HCT116 (cell line): ENCODE measurements at regions not wholly inside any gene's neighbourhood (a gene's known extent, or its start where the extent isn't known, plus 50 kb on each side); places are given as distances from the start of the nearest gene placed in this dataset.

ENCODE experiments used
- ATAC-seq: fragments of 200-7000 bp; cut with Tn5 transposase; 2 replicates; pipeline ENCODE4 v1.9.1; 2020; ENCODE audit warnings: mild to moderate bottlenecking, moderate library complexity
- BruUV-seq: library from RNA; stranded (reverse); fragments of 400-500 nt; replicated peaks from 2 replicates; lab custom pipeline; 2021; lab: Mats Ljungman, UMichigan
- CTCF ChIA-PET: fragments of 300-600 bp; sonication (Branson Sonifier 250); formaldehyde crosslinking; loops from one replicate; lab custom pipeline; 2021; ENCODE audit warnings: antibody characterized with exemption; lab: Charles Lee
- POLR2A ChIA-PET: fragments of 300-600, 350-600 bp; sonication (Branson Sonifier 250); formaldehyde crosslinking; loops from one replicate; lab custom pipeline; 2021; ENCODE audit warnings: antibody characterized with exemption; lab: Charles Lee
- RAD21 ChIA-PET, 2 experiments: fragments of 300-600 bp; sonication (Branson Sonifier 250); formaldehyde crosslinking; loops; one replicate each; lab custom pipeline; 2023; ENCODE audit warnings: low total read pairs in 2 of 2; ENCODE audit not compliant: uncharacterized antibody in 2 of 2, unreplicated experiment in 2 of 2, low non-redundant PET in 1 of 2; lab: Charles Lee
- DNase-seq: peaks from one replicate; pipeline ENCODE4 v3.0.0-alpha.2; 2010; ENCODE audit warnings: low read depth, low spot score
- H2AFZ ChIP-seq: fragments of 200-600 bp; shearing (Covaris generic), sonication (generic); 2 replicates; pipeline ENCODE4 v1.6.1; 2017; ENCODE audit warnings: low read depth, mixed run types, mixed read lengths, antibody characterized with exemption, low read length; ENCODE audit not compliant: poor library complexity, severe bottlenecking
- H3K27ac ChIP-seq: 2 replicates; pipeline ENCODE4 v1.5.1; 2012; ENCODE audit warnings: low read depth, low read length
- H3K27me3 ChIP-seq: fragments of 200-600 bp; sonication (generic); 2 replicates; pipeline ENCODE4 v1.6.1; 2016; ENCODE audit warnings: mixed run types, low read length, mixed read lengths; ENCODE audit not compliant: insufficient read depth
- H3K36me3 ChIP-seq, 2 experiments: fragments of 200-500 bp in 1 of 2; fragments of 200-600 bp in 1 of 2; sonication (Bioruptor generic) in 1 of 2; sonication (generic) in 1 of 2; 2 replicates each; pipeline versions ENCODE4 v1.5.1 to v1.6.1; 2014 to 2016; ENCODE audit warnings: low read length in 2 of 2, inconsistent platforms in 1 of 2, mixed read lengths in 1 of 2, mixed run types in 1 of 2; ENCODE audit not compliant: insufficient read depth in 2 of 2, control insufficient read depth in 1 of 2
- H3K4me1 ChIP-seq, 2 experiments: fragments of 200-600 bp in 1 of 2; sonication (generic) in 1 of 2; 2 replicates each; pipeline versions ENCODE4 v1.5.1 to v1.6.1; 2012 to 2017; ENCODE audit warnings: low read length in 2 of 2, inconsistent platforms in 1 of 2, mild to moderate bottlenecking in 1 of 2, mixed read lengths in 1 of 2, mixed run types in 1 of 2, moderate library complexity in 1 of 2; ENCODE audit not compliant: insufficient read depth in 2 of 2, control insufficient read depth in 1 of 2
- H3K4me2 ChIP-seq: fragments of 200-600 bp; sonication (generic); 2 replicates; pipeline ENCODE4 v1.6.1; 2017; ENCODE audit warnings: mixed run types, low read length, mixed read lengths
- H3K4me3 ChIP-seq, 2 experiments: fragments of 200-600 bp in 1 of 2; sonication (generic) in 1 of 2; replicated peaks in 1 of 2; 2 replicates each; pipeline ENCODE4 v1.5.1; 2011 to 2016; ENCODE audit warnings: low read length in 2 of 2, control low read depth in 1 of 2, low read depth in 1 of 2, mild to moderate bottlenecking in 1 of 2, mixed read lengths in 1 of 2, mixed run types in 1 of 2
- H3K79me2 ChIP-seq: fragments of 200-600 bp; sonication (generic); 2 replicates; pipeline ENCODE4 v1.6.1; 2017; ENCODE audit warnings: mild to moderate bottlenecking, mixed run types, low read length, moderate library complexity, mixed read lengths; ENCODE audit not compliant: insufficient read depth
- H3K9ac ChIP-seq: fragments of 200-600 bp; sonication (generic); 2 replicates; pipeline ENCODE4 v1.6.1; 2016; ENCODE audit warnings: low read length, mixed read lengths
- H3K9me2 ChIP-seq: fragments of 200-600 bp; sonication (generic), shearing (Covaris generic); 2 replicates; pipeline ENCODE4 v1.6.1; 2017; ENCODE audit warnings: mixed run types, mild to moderate bottlenecking, moderate library complexity; ENCODE audit not compliant: insufficient read depth
- H3K9me3 ChIP-seq, 2 experiments: fragments of 200-500 bp in 1 of 2; fragments of 200-600 bp in 1 of 2; sonication (Bioruptor generic) in 1 of 2; sonication (generic) in 1 of 2; 2 replicates each; pipeline ENCODE4 v1.6.1; 2014 to 2017; ENCODE audit warnings: low read length in 2 of 2, mixed read lengths in 2 of 2, inconsistent platforms in 1 of 2, low read depth in 1 of 2, mild to moderate bottlenecking in 1 of 2, mixed run types in 1 of 2, moderate library complexity in 1 of 2; ENCODE audit not compliant: control insufficient read depth in 1 of 2, insufficient read depth in 1 of 2
- H4K20me1 ChIP-seq: fragments of 200-600 bp; sonication (generic), shearing (Covaris generic); 2 replicates; pipeline ENCODE4 v1.6.1; 2017; ENCODE audit warnings: mixed run types, mild to moderate bottlenecking, moderate library complexity; ENCODE audit not compliant: insufficient read depth
- CBX3 ChIP-seq: IDR thresholded peaks from 2 replicates; pipeline ENCODE4 v1.6.1; 2012; ENCODE audit warnings: low read depth
- CEBPB ChIP-seq: IDR thresholded peaks from 2 replicates; pipeline ENCODE4 v1.6.1; 2012; ENCODE audit warnings: low read depth
- CTCF ChIP-seq, 3 experiments: fragments of 200-600 bp in 1 of 3; sonication (generic) in 1 of 3; IDR thresholded peaks in 2 of 3; conservative IDR thresholded peaks in 1 of 3; 2 replicates each; pipeline ENCODE4 v1.5.1; 2012 to 2017; ENCODE audit warnings: low read depth in 2 of 3, low read length in 2 of 3, antibody characterized with exemption in 1 of 3, borderline replicate concordance in 1 of 3, control low read depth in 1 of 3, mild to moderate bottlenecking in 1 of 3, mixed read lengths in 1 of 3, mixed run types in 1 of 3, moderate library complexity in 1 of 3; ENCODE audit not compliant: insufficient read depth in 1 of 3
- EGR1 ChIP-seq: IDR thresholded peaks from 2 replicates; pipeline ENCODE4 v1.6.1; 2012; ENCODE audit warnings: low read depth
- FOSL1 ChIP-seq: IDR thresholded peaks from 2 replicates; pipeline ENCODE4 v1.6.1; 2012; ENCODE audit warnings: low read depth
- REST ChIP-seq: IDR thresholded peaks from 2 replicates; pipeline ENCODE4 v1.6.1; 2012; ENCODE audit warnings: low read depth
- TCF7L2 ChIP-seq: IDR thresholded peaks from 2 replicates; pipeline ENCODE4 v1.7.0; 2011; ENCODE audit warnings: borderline replicate concordance, inconsistent platforms; ENCODE audit not compliant: insufficient read depth, insufficient read length; ENCODE audit errors: extremely low read depth
- ZFX ChIP-seq: fragments of 450-650 bp; IDR thresholded peaks from 2 replicates; pipeline ENCODE4 v1.6.1; 2017
- intact Hi-C: fragments of 100-400 bp; cut with micrococcal nuclease; formaldehyde crosslinking; loops from 2 replicates; pipeline ENCODE4 v1.10.0; 2022
- TF ChIP-seq, protein P1 (sequence below): IDR thresholded peaks from 2 replicates; pipeline ENCODE4 v1.6.1; 2012
- TF ChIP-seq, protein P2 (sequence below): IDR thresholded peaks from 2 replicates; pipeline ENCODE4 v1.6.1; 2012

- H3K4me1 ChIP-seq: no peaks in the 10 kb centered on the region
- DNase-seq (no peak), ATAC-seq (no peak)
- H3K4me3 ChIP-seq: no peak overlapping the region
- no peaks in the 10 kb centered on the region for H3K79me2 ChIP-seq
- H3K36me3 ChIP-seq: no peaks in the 10 kb centered on the region
- CTCF ChIA-PET: no interaction called here
- H3K9me3 ChIP-seq: no peaks in the 10 kb centered on the region
- intact Hi-C loops: no loop called here
- H3K4me2 ChIP-seq: no peak overlapping the region
- H3K27ac ChIP-seq: no peak overlapping the region
- no peak overlapping the region for H2AFZ ChIP-seq
- TF ChIP-seq ZFX: no peak
- no peak for TF ChIP-seq FOSL1
- no peak for TF ChIP-seq TCF7L2
- TF ChIP-seq, all 23 proteins: peak for 0
- no TSS peak for BruUV-seq
- ChIA-PET RAD21 (no interaction called here), POLR2A (no interaction called here)
- Histone ChIP-seq H3K9ac (no peak overlapping the region), H4K20me1 (no peaks in the 10 kb centered on the region), H3K9me2 (no peaks in the 10 kb centered on the region), H3K27me3 (no peaks in the 10 kb centered on the region)
These were observed 63.8 kb upstream of the ENPP6 start for GRCh38 chr4:184281231-184282139.

GRCh38 chr4:184280591-184281071, 63.0 kb upstream of the ENPP6 start:
- intact Hi-C loops: no loop called here
- Histone ChIP-seq H2AFZ (no peak overlapping the region), H3K4me3 (no peak overlapping the region), H3K4me2 (no peak overlapping the region), H3K36me3 (no peaks in the 10 kb centered on the region), H4K20me1 (no peaks in the 10 kb centered on the region), H3K27ac (no peak overlapping the region), H3K79me2 (no peaks in the 10 kb centered on the region), H3K4me1 (no peaks in the 10 kb centered on the region), H3K27me3 (no peaks in the 10 kb centered on the region), H3K9me2 (no peaks in the 10 kb centered on the region), H3K9me3 (no peaks in the 10 kb centered on the region), H3K9ac (no peak overlapping the region)
- RAD21 ChIA-PET: no interaction called here
- TF ChIP-seq CTCF (IDR thresholded peaks at IDR 0.05 in 2 of 3, conservative IDR thresholded peaks at IDR 0.05 in 1 of 3; ENCODE audit: borderline replicate concordance in 1 of 3, insufficient read depth in 1 of 3, low read depth in 2 of 3, low read length in 2 of 3) (no peak), CEBPB (no peak), CBX3 (no peak), REST (no peak), EGR1 (no peak)
- TF ChIP-seq, protein P1, sequence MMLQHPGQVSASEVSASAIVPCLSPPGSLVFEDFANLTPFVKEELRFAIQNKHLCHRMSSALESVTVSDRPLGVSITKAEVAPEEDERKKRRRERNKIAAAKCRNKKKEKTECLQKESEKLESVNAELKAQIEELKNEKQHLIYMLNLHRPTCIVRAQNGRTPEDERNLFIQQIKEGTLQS: no peak
- TF ChIP-seq, protein P2, sequence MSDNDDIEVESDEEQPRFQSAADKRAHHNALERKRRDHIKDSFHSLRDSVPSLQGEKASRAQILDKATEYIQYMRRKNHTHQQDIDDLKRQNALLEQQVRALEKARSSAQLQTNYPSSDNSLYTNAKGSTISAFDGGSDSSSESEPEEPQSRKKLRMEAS: no peak
- POLR2A ChIA-PET: no interaction called here
- DNase-seq: no peak
- CTCF ChIA-PET: no interaction called here
- no TSS peak for BruUV-seq
- ATAC-seq: no peak
